ENCODE measurements at regions not wholly inside any gene's neighbourhood (a gene's known extent, or its start where the extent isn't known, plus 50 kb on each side); places are given as distances from the start of the nearest gene placed in this dataset.

DNA sequence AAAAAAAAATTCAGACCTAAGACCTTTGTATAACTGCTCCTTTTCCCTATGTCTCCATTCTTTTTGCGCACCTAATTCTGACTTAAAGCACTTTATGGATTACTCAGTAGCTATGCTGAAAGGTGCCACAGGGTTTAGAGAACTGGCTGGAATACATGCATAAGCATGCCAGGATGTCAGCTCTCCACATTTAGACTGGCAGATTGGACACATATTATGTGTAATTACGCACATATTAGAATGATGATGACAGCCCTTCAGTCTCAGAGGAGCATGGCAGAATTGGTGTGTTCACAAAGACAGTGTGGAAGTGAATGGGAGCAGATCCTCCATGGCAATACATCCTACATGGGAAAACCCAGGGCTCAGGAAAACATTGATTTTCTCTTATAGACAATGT is 108.1 kb upstream of the LSAMP start:
- TF ChIP-seq, protein P1, sequence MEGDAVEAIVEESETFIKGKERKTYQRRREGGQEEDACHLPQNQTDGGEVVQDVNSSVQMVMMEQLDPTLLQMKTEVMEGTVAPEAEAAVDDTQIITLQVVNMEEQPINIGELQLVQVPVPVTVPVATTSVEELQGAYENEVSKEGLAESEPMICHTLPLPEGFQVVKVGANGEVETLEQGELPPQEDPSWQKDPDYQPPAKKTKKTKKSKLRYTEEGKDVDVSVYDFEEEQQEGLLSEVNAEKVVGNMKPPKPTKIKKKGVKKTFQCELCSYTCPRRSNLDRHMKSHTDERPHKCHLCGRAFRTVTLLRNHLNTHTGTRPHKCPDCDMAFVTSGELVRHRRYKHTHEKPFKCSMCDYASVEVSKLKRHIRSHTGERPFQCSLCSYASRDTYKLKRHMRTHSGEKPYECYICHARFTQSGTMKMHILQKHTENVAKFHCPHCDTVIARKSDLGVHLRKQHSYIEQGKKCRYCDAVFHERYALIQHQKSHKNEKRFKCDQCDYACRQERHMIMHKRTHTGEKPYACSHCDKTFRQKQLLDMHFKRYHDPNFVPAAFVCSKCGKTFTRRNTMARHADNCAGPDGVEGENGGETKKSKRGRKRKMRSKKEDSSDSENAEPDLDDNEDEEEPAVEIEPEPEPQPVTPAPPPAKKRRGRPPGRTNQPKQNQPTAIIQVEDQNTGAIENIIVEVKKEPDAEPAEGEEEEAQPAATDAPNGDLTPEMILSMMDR (optimal IDR thresholded peaks at IDR 0.05 in 1 of 3, IDR thresholded peaks at IDR 0.05 in 1 of 3, conservative IDR thresholded peaks at IDR 0.05 in 1 of 3; ENCODE audit: extremely low read depth in 1 of 3, insufficient read depth in 2 of 3, low read length in 3 of 3), result no peak
- no peak for TF ChIP-seq EZH2 (IDR thresholded peaks at IDR 0.05; ENCODE audit: low read length)
